ENCODE measurements at regions not wholly inside any gene's neighbourhood (a gene's known extent, or its start where the extent isn't known, plus 50 kb on each side); places are given as distances from the start of the nearest gene placed in this dataset.

- DNase-seq = no peak
- TF ChIP-seq, protein P1, sequence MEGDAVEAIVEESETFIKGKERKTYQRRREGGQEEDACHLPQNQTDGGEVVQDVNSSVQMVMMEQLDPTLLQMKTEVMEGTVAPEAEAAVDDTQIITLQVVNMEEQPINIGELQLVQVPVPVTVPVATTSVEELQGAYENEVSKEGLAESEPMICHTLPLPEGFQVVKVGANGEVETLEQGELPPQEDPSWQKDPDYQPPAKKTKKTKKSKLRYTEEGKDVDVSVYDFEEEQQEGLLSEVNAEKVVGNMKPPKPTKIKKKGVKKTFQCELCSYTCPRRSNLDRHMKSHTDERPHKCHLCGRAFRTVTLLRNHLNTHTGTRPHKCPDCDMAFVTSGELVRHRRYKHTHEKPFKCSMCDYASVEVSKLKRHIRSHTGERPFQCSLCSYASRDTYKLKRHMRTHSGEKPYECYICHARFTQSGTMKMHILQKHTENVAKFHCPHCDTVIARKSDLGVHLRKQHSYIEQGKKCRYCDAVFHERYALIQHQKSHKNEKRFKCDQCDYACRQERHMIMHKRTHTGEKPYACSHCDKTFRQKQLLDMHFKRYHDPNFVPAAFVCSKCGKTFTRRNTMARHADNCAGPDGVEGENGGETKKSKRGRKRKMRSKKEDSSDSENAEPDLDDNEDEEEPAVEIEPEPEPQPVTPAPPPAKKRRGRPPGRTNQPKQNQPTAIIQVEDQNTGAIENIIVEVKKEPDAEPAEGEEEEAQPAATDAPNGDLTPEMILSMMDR (IDR thresholded peaks at IDR 0.05; ENCODE audit: low read depth, low read length, missing control alignments) = no peak
- H3K27ac ChIP-seq = no peak overlapping the region
- no peak overlapping the region for H3K4me3 ChIP-seq (ENCODE audit: low read depth, low read length)
- H3K27me3 ChIP-seq (replicated peaks) = no peaks in the 10 kb centered on the region
- in situ Hi-C loops (cut with HindIII; ENCODE audit: low pct_ligation_motif_present, low sequenced_read_pairs) = no loop called here
- H3K36me3 ChIP-seq (replicated peaks) = no peaks in the 10 kb centered on the region
Measured at GRCh38 chr1:63135174-63135512, 187.2 kb upstream of the FOXD3 start.

GRCh38 chr1:63135801-63136200 is 186.6 kb upstream of the FOXD3 start:
- TF ChIP-seq, protein P1 (IDR thresholded peaks at IDR 0.05; ENCODE audit: low read depth, low read length, missing control alignments) = no peak
- no peak overlapping the region for H3K27ac ChIP-seq
- no peak for DNase-seq
- in situ Hi-C loops (cut with HindIII; ENCODE audit: low pct_ligation_motif_present, low sequenced_read_pairs) = no loop called here
- no peaks in the 10 kb centered on the region for H3K36me3 ChIP-seq (replicated peaks)
- no peak overlapping the region for H3K4me3 ChIP-seq (ENCODE audit: low read depth, low read length)
- H3K27me3 ChIP-seq (replicated peaks) = no peaks in the 10 kb centered on the region

DNA sequence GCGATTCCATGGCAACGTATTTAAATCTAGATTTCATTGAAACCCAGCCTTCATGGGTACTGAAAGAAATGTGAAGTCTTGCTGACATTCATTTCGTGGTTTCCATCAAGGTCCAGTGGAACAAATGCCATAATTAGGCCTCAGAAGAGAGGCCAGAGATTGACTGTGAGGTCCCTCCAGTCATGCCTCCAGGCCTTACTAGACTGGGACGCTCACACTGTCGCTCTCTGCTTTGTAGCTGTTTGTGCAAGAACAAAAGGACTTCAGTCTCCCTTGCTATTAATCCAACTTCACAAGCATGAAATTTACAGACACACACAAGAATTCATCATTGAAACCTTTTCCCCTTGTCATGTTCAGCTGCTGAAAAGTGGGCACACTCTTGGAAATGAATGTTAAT is 180.4 kb upstream of the FOXD3 start:
- no peak overlapping the region for H3K27ac ChIP-seq
- no peak for DNase-seq
- no peak overlapping the region for H3K4me3 ChIP-seq (ENCODE audit: low read depth, low read length)
- no peaks in the 10 kb centered on the region for H3K27me3 ChIP-seq (replicated peaks)
- H3K36me3 ChIP-seq (replicated peaks) = no peaks in the 10 kb centered on the region
- TF ChIP-seq, protein P1 (IDR thresholded peaks at IDR 0.05; ENCODE audit: low read depth, low read length, missing control alignments) = no peak
- in situ Hi-C loops (cut with HindIII; ENCODE audit: low pct_ligation_motif_present, low sequenced_read_pairs) = no loop called here

GRCh38 chr1:63143482-63143881 is 178.9 kb upstream of the FOXD3 start:
- in situ Hi-C loops (cut with HindIII; ENCODE audit: low pct_ligation_motif_present, low sequenced_read_pairs) = no loop called here

GRCh38 chr1:63147783-63148182 is 174.6 kb upstream of the FOXD3 start:
- TF ChIP-seq, protein P1 (IDR thresholded peaks at IDR 0.05; ENCODE audit: low read depth, low read length, missing control alignments) = no peak
- no peak overlapping the region for H3K27ac ChIP-seq
- H3K4me3 ChIP-seq (ENCODE audit: low read depth, low read length) = no peak overlapping the region
- in situ Hi-C loops (cut with HindIII; ENCODE audit: low pct_ligation_motif_present, low sequenced_read_pairs) = no loop called here
- peaks cover 9% of the 10 kb centered on the region for H3K27me3 ChIP-seq (replicated peaks)
- H3K36me3 ChIP-seq (replicated peaks) = no peaks in the 10 kb centered on the region
- no peak for DNase-seq

More at GRCh38 chr1:63143482-63143881, 178.9 kb upstream of the FOXD3 start:
- Histone ChIP-seq H3K27me3 (replicated peaks) (no peaks in the 10 kb centered on the region), H3K4me3 (ENCODE audit: low read depth, low read length) (no peak overlapping the region), H3K36me3 (replicated peaks) (no peaks in the 10 kb centered on the region), H3K27ac (no peak overlapping the region)
- DNase-seq = no peak
- TF ChIP-seq, protein P1 (IDR thresholded peaks at IDR 0.05; ENCODE audit: low read depth, low read length, missing control alignments) = peak; percentile 40

DNA sequence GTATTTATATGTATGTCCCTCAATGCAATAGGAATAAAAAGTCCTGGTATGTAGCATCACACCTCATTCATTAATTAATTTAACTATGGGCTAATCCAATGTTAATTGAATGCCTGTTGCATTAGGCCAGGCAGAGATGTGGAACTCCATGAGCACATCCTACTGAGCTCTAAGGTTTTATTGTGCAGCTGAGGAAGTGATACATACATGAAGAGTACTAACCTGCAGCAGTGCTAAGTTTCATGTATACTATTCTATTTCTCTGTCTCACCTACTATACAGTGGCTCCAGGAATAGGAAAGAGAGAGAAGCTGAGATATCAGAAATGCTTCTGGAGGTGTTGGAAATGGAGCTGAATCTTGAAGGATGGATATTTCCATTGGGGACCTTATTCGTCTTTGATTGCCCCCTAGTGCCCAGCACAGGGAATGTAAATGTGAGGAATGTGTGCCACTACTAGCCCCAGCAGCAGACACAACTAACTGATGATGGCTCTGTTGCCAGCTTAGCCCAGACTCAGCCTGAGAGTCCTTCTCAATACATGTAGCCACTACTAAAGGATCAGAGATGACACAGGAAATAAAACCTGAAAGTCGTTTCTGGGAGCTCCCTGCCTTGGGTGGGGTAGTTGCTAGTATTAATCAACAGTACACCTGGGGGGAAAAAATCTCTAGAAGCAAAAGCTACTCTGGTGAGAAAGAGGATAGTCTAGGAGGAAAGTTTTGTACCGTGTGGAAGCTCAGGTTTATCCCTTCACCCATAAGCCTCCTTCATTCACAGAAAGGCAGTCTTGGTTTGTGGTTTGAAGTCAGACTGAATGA is 173.3 kb upstream of the FOXD3 start:
- H3K27me3 ChIP-seq (replicated peaks) = peaks cover 9% of the 10 kb centered on the region
- peak; percentile 49 for DNase-seq
- TF ChIP-seq, protein P1 (IDR thresholded peaks at IDR 0.05; ENCODE audit: low read depth, low read length, missing control alignments) = peak; percentile 84
- in situ Hi-C loops (cut with HindIII; ENCODE audit: low pct_ligation_motif_present, low sequenced_read_pairs) = no loop called here
- no peaks in the 10 kb centered on the region for H3K36me3 ChIP-seq (replicated peaks)
- H3K4me3 ChIP-seq (ENCODE audit: low read depth, low read length) = no peak overlapping the region
- H3K27ac ChIP-seq = no peak overlapping the region
